HUDEP-2 (cell line): ENCODE measurements at regions not wholly inside any gene's neighbourhood (a gene's known extent, or its start where the extent isn't known, plus 50 kb on each side); places are given as distances from the start of the nearest gene placed in this dataset.
"Not testable (repeated sequence)": the region's sequence is repeated elsewhere in the genome, so short reads cannot be mapped to it uniquely, and the experiment has no call there.

Experiments
- DNase-seq, 76 experiments: peaks; one replicate each; lab custom pipeline; 2025; ENCODE audit not compliant: unreplicated experiment in 76 of 76; lab: John Stamatoyannopoulos, UW

DNA sequence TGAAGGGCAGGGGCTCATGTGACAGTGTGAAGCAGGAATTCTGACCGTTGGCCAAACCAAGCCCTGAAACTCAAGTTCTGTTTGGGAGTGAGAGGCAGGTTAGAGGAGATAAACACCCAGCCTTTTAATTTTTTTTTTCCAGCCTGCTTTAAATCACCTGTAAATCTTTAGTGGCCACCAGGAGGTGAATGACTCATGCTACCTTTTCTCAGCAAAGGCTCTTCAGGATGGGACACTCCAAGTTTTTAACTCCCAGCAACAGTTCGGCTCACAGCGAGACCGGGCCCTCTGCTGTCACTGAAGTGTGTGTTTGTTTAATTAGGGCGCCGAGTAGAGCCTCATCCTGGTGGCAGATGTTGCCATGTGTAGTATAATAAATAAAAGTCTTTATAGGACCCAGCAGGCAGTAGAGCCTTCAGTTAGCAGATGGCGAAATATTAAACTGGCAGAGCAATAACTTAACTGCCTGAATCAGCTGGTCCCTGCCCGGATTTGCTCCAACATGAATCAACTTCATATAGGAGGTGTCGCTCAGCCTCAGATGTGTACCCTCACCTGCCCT is 180.3 kb downstream of the NPIPA7 start:
- DNase-seq = not testable (repeated sequence)

GRCh38 chr16:16561532-16561931 is 182.6 kb downstream of the NPIPA7 start:
- DNase-seq = not testable (repeated sequence)

GRCh38 chr16:16563962-16564361 is 185.0 kb downstream of the NPIPA7 start:
- DNase-seq = not testable (repeated sequence)

GRCh38 chr16:16565326-16565725 is 186.4 kb downstream of the NPIPA7 start:
- DNase-seq = not testable (repeated sequence)

GRCh38 chr16:16570055-16570454 is 191.1 kb downstream of the NPIPA7 start:
- DNase-seq = peak in 63 of 76 experiments; percentile 1 to 65 (median 40)

- DNase-seq = not testable (repeated sequence)
Measured at GRCh38 chr16:16570874-16571273, 191.9 kb downstream of the NPIPA7 start.

- DNase-seq = not testable (repeated sequence)
Measured at GRCh38 chr16:16572130-16572774, 193.3 kb downstream of the NPIPA7 start.

DNA sequence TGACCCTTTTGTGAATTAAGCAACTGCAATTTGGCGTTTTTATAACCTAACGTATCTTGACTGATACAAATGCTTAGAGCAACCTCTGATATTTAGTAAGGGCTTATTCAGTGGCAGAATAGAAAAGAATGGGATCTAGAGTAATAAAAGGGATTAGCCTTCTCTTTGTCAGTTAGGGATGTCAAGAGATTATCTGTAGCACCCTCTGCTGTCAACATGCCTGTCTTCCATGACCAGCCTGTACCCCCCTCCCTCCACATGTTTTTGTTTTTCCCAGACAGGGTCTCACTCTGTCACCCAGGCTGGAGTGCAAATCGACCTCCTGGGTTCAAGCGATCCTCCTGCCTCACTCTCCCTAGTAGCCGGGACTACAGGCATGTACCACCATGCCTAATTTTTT is 198.1 kb downstream of the NPIPA7 start:
- not testable (repeated sequence) for DNase-seq

- no peak for DNase-seq
Measured at GRCh38 chr16:16578701-16579100, 199.8 kb downstream of the NPIPA7 start.

DNA sequence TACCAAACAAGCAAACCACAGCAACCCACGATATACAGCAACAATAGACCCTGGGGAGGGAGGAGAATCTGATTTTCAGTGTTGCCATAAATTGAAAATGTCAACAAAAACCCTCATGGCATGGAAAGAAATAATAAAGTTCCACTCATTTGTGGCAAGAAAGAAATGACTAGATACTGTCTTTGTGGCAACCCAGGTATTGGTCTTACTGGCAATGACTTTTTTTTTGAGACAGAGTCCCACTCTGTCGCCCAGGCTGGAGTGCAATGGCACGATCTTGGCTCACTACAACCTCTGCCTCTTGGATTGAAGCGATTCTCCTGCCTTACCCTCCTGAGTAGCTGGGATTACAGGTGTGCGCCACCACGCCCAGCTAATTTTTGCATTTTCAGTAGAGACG is 204.0 kb downstream of the NPIPA7 start:
- DNase-seq = not testable (repeated sequence)

- peak in 1 of 76 experiments; percentile 2 for DNase-seq
Measured at GRCh38 chr16:16586073-16586651, 207.2 kb downstream of the NPIPA7 start.

DNA sequence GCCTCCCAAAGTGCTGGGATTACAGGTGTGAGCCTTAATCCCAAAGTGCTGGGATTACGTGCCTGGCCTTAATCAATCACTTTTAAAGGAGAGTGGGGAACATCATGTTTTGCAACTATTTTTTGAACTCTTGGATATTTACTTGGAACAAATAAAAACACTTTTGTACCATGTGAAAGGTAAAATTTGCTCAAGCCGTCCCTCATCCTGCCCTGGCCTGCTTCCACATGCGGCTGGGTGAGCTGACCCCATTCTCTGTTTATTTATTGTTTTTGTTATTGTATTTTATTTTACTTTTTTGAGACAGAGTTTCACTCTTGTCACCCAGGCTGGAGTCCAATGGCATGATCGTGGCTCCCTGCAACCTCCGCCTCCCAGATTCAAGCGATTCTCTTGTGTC is 208.0 kb downstream of the NPIPA7 start:
- DNase-seq = not testable (repeated sequence)

DNA sequence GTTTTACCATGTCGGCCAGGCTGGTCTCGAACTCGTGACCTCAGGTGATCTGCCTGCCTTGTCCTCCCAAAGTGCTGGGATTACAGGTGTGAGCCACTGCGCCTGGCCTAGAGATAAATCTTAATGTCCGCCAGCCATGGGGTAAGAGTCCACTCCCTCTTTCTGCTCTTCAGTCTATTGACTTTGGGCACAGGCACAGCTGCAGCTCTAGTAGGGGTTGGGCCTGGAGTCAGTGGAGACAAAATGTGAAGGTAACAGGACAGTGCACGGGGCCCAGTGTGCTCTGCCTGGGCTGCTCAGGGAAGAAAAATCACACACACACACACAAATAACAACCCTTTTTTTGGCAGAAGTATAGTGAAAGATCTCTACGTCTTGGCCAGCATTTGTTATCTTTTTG is 209.5 kb downstream of the NPIPA7 start:
- not testable (repeated sequence) for DNase-seq

DNA sequence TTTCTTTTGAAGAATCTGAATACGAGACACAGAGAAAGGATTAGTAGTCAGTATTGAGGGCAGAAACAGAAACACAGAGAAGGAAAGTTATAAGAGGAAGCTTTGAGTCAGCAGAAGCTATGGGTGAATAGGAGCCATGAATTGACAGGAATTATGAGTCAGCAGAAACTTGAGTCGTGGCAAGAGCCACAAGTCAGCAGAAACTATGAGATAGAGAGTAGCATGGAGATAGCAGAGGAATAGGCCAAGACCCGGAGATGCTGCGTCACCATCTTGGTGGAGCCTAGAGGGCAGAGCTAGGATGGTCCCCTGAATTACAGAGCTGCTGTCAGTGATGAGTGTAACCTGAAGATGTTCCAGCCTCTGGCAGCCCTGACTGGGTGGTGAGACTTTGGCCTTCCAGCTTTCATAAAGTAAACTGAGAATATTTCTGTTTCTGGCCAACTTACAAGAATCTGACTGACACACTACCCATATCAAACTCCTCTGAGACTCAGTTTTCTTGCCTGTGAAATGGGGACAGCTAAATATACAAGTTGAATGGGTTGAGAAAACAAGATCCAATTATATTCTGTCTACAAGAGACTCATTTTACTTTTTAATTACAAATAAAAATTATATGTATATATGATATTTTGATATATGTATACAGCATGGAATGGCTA is 211.8 kb downstream of the NPIPA7 start:
- DNase-seq = not testable (repeated sequence)

GRCh38 chr16:16593156-16593863 is 214.4 kb downstream of the NPIPA7 start:
- DNase-seq = peak in 34 of 76 experiments; percentile 2 to 46 (median 18)

DNA sequence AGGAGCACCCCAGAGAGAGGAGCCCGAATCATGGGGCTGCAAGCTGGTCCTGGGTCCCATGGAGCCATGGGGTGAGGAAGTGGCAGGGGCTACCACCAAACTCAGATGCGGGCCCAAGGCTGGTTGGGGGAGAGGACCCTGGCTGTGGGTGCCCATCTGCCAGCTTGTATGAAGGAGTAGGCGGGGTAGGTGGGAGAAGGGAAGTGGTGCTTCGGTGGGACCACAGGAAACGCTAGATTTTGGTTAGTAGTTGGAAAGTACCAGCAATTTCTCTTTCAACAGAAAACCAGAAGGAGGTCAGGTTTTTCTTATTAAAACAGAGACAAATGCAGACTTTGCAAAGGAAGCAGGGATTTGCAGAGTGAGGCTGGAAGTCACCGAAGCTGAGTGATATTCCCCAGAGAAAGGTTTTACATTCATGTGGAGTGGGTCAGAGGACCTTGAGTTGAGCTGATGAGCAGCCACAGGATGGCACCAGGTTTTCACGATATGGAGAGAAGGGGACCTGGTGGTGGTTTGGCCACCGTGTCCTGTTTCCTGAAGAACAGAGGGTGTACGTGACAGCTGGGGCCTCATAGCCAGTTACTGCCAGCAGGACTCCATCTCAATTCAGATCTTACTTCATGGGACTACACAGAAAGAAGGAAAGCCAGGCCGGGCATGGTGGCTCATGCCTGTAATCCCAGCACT is 216.2 kb downstream of the NPIPA7 start:
- DNase-seq = not testable (repeated sequence)

- not testable (repeated sequence) for DNase-seq
Measured at GRCh38 chr16:16601239-16601638, 222.3 kb downstream of the NPIPA7 start.

DNA sequence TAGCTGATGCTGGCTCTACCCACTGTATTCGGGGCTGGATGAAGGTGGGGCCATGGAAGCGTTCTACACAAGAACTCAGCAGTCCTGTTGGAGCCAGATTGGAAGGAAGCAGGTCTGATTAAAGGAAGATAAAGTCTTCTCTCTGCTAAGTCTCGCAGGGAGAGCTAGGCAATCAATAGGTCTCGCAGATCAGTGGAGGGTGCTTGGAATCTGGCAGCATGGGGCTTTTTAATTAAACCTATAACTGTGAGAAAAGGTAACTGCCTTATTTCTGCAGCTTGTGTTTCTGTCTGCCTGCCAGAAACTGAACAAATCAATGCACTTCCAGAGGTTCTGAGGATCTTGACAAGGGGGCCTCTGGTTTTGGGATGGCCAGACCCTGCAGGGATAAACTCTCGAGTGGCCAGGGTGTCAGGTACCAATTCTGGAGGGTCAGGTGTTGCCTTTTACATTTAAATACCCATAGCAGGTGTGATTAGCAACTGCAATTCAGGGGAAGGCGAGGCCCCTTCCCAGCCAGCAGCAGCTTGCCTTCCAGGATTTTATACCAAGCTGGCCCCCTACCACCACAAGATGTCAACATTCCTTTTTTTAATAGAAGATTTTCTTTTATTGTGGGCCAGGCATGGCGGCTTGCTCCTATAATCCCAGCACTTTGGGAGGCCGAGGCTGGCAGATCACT is 228.6 kb downstream of the NPIPA7 start:
- DNase-seq = not testable (repeated sequence)

GRCh38 chr16:16609627-16610026 is 230.7 kb downstream of the NPIPA7 start:
- DNase-seq = not testable (repeated sequence)
